WI38 (cell line): ENCODE measurements at regions not wholly inside any gene's neighbourhood (a gene's known extent, or its start where the extent isn't known, plus 50 kb on each side); places are given as distances from the start of the nearest gene placed in this dataset.
"Not testable (repeated sequence)": the region's sequence is repeated elsewhere in the genome, so short reads cannot be mapped to it uniquely, and the experiment has no call there.

ENCODE experiments used
- H3K4me3 ChIP-seq: 2 replicates; pipeline ENCODE4 v1.5.1; 2011; ENCODE audit warnings: low read depth, mild to moderate bottlenecking, control low read depth, low read length
- CTCF ChIP-seq: IDR thresholded peaks from 2 replicates; pipeline ENCODE4 v1.5.1; 2012; ENCODE audit warnings: low read depth, mild to moderate bottlenecking, control low read depth, low read length

- no peak overlapping the region for H3K4me3 ChIP-seq
- TF ChIP-seq CTCF: no peak
These were observed 591.5 kb upstream of the ID4 start for GRCh38 chr6:19245656-19246055.

- H3K4me3 ChIP-seq: not testable (repeated sequence)
These were observed 590.0 kb upstream of the ID4 start for GRCh38 chr6:19247181-19247580.

- H3K4me3 ChIP-seq: not testable (repeated sequence)
These were observed 581.0 kb upstream of the ID4 start for GRCh38 chr6:19256123-19256522.

- no peak for TF ChIP-seq CTCF
- no peak overlapping the region for H3K4me3 ChIP-seq
These were observed 575.5 kb upstream of the ID4 start for GRCh38 chr6:19261642-19262041.

- TF ChIP-seq CTCF: no peak
- H3K4me3 ChIP-seq: no peak overlapping the region
These were observed 569.1 kb upstream of the ID4 start for GRCh38 chr6:19268117-19268516.

- TF ChIP-seq CTCF: no peak
- H3K4me3 ChIP-seq: no peak overlapping the region
These were observed 568.5 kb upstream of the ID4 start for GRCh38 chr6:19268718-19269117.

- no peak for TF ChIP-seq CTCF
- no peak overlapping the region for H3K4me3 ChIP-seq
These were observed 567.8 kb upstream of the ID4 start for GRCh38 chr6:19269341-19269898.

- H3K4me3 ChIP-seq: no peak overlapping the region
- no peak for TF ChIP-seq CTCF
These were observed 566.6 kb upstream of the ID4 start for GRCh38 chr6:19270616-19271015.
